HepG2 (cell line): ENCODE measurements at regions not wholly inside any gene's neighbourhood (a gene's known extent, or its start where the extent isn't known, plus 50 kb on each side); places are given as distances from the start of the nearest gene placed in this dataset.
A peak's percentile ranks its signal among the peaks of the same experiment; 100 is the strongest.

Experiments
- ATAC-seq: fragments of 200-7000 bp; cut with Tn5 transposase; 3 replicates; pipeline ENCODE4 v1.9.1; 2020; ENCODE audit warnings: mild to moderate bottlenecking, moderate library complexity
- BruUV-seq: library from RNA; stranded (reverse); fragments of 400-500 nt; replicated peaks from 2 replicates; lab custom pipeline; 2021; lab: Mats Ljungman, UMichigan
- CTCF ChIA-PET: fragments of 300-600 bp; formaldehyde crosslinking; extraction: SDS; loops from one replicate; lab custom pipeline; 2021; ENCODE audit warnings: low total read pairs, inconsistent platforms, low intra/inter-chr PET ratio; lab: Yijun Ruan, JAX
- POLR2A ChIA-PET: fragments of 350-600 bp; sonication (Branson Sonifier 250); formaldehyde crosslinking; loops from one replicate; lab custom pipeline; 2020; ENCODE audit warnings: antibody characterized with exemption, inconsistent platforms; lab: Yijun Ruan, JAX
- DNase-seq: peaks from one replicate; pipeline ENCODE4 v3.0.0-alpha.2; 2015; ENCODE audit warnings: low spot score
- FAIRE-seq: peaks from 3 replicates; lab custom pipeline; 2011; peaks lifted over from hg19 to GRCh38; lab: Jason Lieb, UNC
- H2AFZ ChIP-seq: one replicate; pipeline ENCODE4 v1.6.1; 2011; ENCODE audit warnings: low read length, inconsistent platforms
- H3K27ac ChIP-seq: fragments of 300-600 bp; 3 replicates; pipeline ENCODE4 v1.8.0; 2011; ENCODE audit warnings: mixed run types, mild to moderate bottlenecking, mixed read lengths, low read length, inconsistent platforms; ENCODE audit not compliant: insufficient read depth; ENCODE audit errors: extremely low read length
- H3K27me3 ChIP-seq, 2 experiments: fragments of 200-600 bp in 1 of 2; 2 replicates in 1 of 2; 3 replicates in 1 of 2; pipeline versions ENCODE4 v1.6.0 to v1.8.0; 2011; ENCODE audit warnings: low read length in 2 of 2, mild to moderate bottlenecking in 2 of 2, moderate library complexity in 2 of 2, inconsistent platforms in 1 of 2; ENCODE audit not compliant: insufficient read depth in 2 of 2, control insufficient read depth in 1 of 2
- H3K36me3 ChIP-seq, 2 experiments: fragments of 200-600 bp in 1 of 2; replicated peaks in 1 of 2; 2 replicates in 1 of 2; 3 replicates in 1 of 2; pipeline versions ENCODE4 v1.5.1 to v1.8.0; 2011; ENCODE audit warnings: low read length in 2 of 2, inconsistent platforms in 1 of 2; ENCODE audit not compliant: insufficient read depth in 2 of 2, control insufficient read depth in 1 of 2
- H3K4me1 ChIP-seq: 2 replicates; pipeline ENCODE4 v1.5.1; 2012; ENCODE audit warnings: low read length, inconsistent platforms; ENCODE audit not compliant: insufficient read depth
- H3K4me2 ChIP-seq: 2 replicates; pipeline ENCODE4 v1.6.0; 2011; ENCODE audit warnings: low read depth, low read length, inconsistent platforms
- H3K4me3 ChIP-seq, 3 experiments: fragments of 200-600 bp in 1 of 3; sonication (generic), shearing (Covaris generic) in 1 of 3; replicated peaks in 1 of 3; 2 replicates each; pipeline ENCODE4 v1.5.1; 2011 to 2016; ENCODE audit warnings: low read length in 3 of 3, inconsistent platforms in 2 of 3, low read depth in 2 of 3, mild to moderate bottlenecking in 2 of 3, control low read depth in 1 of 3, mixed read lengths in 1 of 3; ENCODE audit not compliant: insufficient read depth in 1 of 3
- H3K79me2 ChIP-seq: one replicate; pipeline ENCODE4 v1.6.1; 2011; ENCODE audit warnings: low read length, inconsistent platforms; ENCODE audit not compliant: insufficient read depth
- H3K9ac ChIP-seq: 2 replicates; pipeline ENCODE4 v1.6.0; 2011; ENCODE audit warnings: mild to moderate bottlenecking, low read depth, low read length, inconsistent platforms; ENCODE audit not compliant: insufficient read depth
- H3K9me3 ChIP-seq: 2 replicates; pipeline ENCODE4 v1.5.1; 2012; ENCODE audit warnings: mild to moderate bottlenecking, low read length
- H4K20me1 ChIP-seq: 2 replicates; pipeline ENCODE4 v1.6.0; 2011; ENCODE audit warnings: inconsistent platforms, mild to moderate bottlenecking, low read length, moderate library complexity; ENCODE audit not compliant: insufficient read depth
- FOXM1 ChIP-seq: sonication (generic); formaldehyde crosslinking; IDR thresholded peaks from 2 replicates; pipeline ENCODE4 v1.5.0; 2020; ENCODE audit warnings: missing genetic modification reagents
- SNAPC2 ChIP-seq: sonication (generic); formaldehyde crosslinking; IDR thresholded peaks from 2 replicates; pipeline ENCODE4 v1.8.1; 2022; ENCODE audit warnings: mild to moderate bottlenecking, missing genetic modification reagents
- STAG1 ChIP-seq: sonication (generic); formaldehyde crosslinking; IDR thresholded peaks from 2 replicates; pipeline ENCODE4 v1.4.0; 2020; ENCODE audit warnings: missing genetic modification reagents
- WGBS: methylation state at CpG from one replicate; pipeline ENCODE4 v1.1.6; 2017; ENCODE audit warnings: low lambda C conversion rate; 5-methylcytosine and 5-hydroxymethylcytosine counted together
- in situ Hi-C: cut with HindIII; loops from 2 replicates; pipeline ENCODE4 v1.10.0; 2017; ENCODE audit warnings: low pct_unique_long_range_greater_than_20kb; ENCODE audit not compliant: extremely low pct_ligation_motif_present
- intact Hi-C: fragments of 100-400 bp; cut with micrococcal nuclease; formaldehyde crosslinking; loops from one replicate; pipeline ENCODE4 v1.10.0; 2022; ENCODE audit not compliant: unreplicated experiment
- TF ChIP-seq, protein P1 (sequence below): sonication (generic); formaldehyde crosslinking; IDR thresholded peaks from 2 replicates; pipeline ENCODE4 v1.9.0; 2022; ENCODE audit warnings: missing genetic modification reagents, mild to moderate bottlenecking, borderline replicate concordance
- TF ChIP-seq, protein P2 (sequence below): sonication (generic); formaldehyde crosslinking; IDR thresholded peaks from 2 replicates; pipeline ENCODE4 v1.5.0; 2020; ENCODE audit warnings: mild to moderate bottlenecking, missing genetic modification reagents, borderline replicate concordance

DNA sequence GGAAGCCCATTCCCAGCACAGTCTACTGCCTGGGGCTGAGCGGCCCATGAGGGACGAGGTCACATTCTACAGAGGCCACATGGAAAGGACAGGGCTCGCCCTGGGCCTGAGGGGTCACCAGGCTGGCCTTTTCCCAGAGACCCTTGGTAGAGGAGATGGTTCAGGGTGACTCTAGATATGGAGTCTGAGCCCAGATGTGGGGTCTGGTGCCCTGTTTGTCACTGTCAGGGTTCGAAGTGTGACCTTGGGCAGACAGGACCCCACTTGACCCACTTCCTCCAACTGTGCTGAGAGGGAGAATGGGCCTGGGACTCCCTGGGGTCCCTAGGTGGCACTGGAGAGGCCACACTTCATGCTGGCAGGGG is 81.0 kb downstream of the MYEOV start:
- BruUV-seq, result no TSS peak
- TF ChIP-seq SNAPC2 (CRISPR knock-in tag), result no peak
- TF ChIP-seq STAG1 (CRISPR knock-in tag), result peak; percentile 13; the same call in 1 of the 2 replicates
- TF ChIP-seq, protein P1, sequence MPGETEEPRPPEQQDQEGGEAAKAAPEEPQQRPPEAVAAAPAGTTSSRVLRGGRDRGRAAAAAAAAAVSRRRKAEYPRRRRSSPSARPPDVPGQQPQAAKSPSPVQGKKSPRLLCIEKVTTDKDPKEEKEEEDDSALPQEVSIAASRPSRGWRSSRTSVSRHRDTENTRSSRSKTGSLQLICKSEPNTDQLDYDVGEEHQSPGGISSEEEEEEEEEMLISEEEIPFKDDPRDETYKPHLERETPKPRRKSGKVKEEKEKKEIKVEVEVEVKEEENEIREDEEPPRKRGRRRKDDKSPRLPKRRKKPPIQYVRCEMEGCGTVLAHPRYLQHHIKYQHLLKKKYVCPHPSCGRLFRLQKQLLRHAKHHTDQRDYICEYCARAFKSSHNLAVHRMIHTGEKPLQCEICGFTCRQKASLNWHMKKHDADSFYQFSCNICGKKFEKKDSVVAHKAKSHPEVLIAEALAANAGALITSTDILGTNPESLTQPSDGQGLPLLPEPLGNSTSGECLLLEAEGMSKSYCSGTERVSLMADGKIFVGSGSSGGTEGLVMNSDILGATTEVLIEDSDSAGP (CRISPR knock-in tag), result 0 out of 2 replicates have a peak, but pooled peaks have one; percentile 11
- TF ChIP-seq, protein P2, sequence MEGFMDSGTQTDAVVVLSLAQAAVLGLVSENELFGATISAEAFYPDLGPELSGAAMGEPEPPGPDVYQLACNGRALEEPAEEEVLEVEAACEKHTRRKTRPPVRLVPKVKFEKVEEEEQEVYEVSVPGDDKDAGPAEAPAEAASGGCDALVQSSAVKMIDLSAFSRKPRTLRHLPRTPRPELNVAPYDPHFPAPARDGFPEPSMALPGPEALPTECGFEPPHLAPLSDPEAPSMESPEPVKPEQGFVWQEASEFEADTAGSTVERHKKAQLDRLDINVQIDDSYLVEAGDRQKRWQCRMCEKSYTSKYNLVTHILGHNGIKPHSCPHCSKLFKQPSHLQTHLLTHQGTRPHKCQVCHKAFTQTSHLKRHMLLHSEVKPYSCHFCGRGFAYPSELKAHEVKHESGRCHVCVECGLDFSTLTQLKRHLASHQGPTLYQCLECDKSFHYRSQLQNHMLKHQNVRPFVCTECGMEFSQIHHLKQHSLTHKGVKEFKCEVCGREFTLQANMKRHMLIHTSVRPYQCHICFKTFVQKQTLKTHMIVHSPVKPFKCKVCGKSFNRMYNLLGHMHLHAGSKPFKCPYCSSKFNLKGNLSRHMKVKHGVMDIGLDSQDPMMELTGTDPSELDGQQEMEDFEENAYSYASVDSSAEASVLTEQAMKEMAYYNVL (CRISPR knock-in tag), result no peak
- TF ChIP-seq FOXM1 (CRISPR knock-in tag), result no peak

More for the DNA sequence above, 81.0 kb downstream of the MYEOV start:
- Histone ChIP-seq H4K20me1 (no peaks in the 10 kb centered on the region), H3K4me1 (peaks cover 21% of the 10 kb centered on the region), H3K9ac (no peak overlapping the region), H3K36me3 (no peaks in the 10 kb centered on the region), H3K27ac (no peak overlapping the region), H3K4me2 (no peak overlapping the region), H2AFZ (no peak overlapping the region), H3K79me2 (no peaks in the 10 kb centered on the region), H3K9me3 (no peaks in the 10 kb centered on the region), H3K27me3 (peaks cover 4 to 32% of the 10 kb centered on the region in 2 experiments; a peak in 4 of 5 replicates), H3K4me3 (no peak overlapping the region)
- intact Hi-C loops (no loop called here), in situ Hi-C loops (loop anchor here (5.0 kb wide), 1 partner anchor 267 kb away; the partner anchor contains the start of gene CCND1)
- ATAC-seq (peak; percentile 18), FAIRE-seq (no peak), DNase-seq (no peak)
- no CpG with 5 or more reads among the region's 4 CpGs for WGBS
- CTCF ChIA-PET, result no interaction called here
- POLR2A ChIA-PET, result no interaction called here
